T-helper 1 cell treated with Interleukin-12 subunit alpha and Interleukin-12 subunit beta and Interleukin-4 antibody, amounts not matched to agents 30 μg/mL and 1 μg/mL, for 36 hours (primary cell): ENCODE measurements at regions not wholly inside any gene's neighbourhood (a gene's known extent, or its start where the extent isn't known, plus 50 kb on each side); places are given as distances from the start of the nearest gene placed in this dataset.

Source experiments
- H3K27ac Mint-ChIP-seq: one replicate; pipeline ENCODE4 v1.8.0; 2021; ENCODE audit warnings: mild to moderate bottlenecking, mixed read lengths
- H3K27me3 Mint-ChIP-seq: one replicate; pipeline ENCODE4 v1.8.0; 2021; ENCODE audit warnings: low read depth, mixed read lengths
- H3K36me3 Mint-ChIP-seq: one replicate; pipeline ENCODE4 v1.8.0; 2021; ENCODE audit warnings: low read depth, mixed read lengths
- H3K4me1 Mint-ChIP-seq: one replicate; pipeline ENCODE4 v1.8.0; 2021; ENCODE audit warnings: low read depth, mixed read lengths
- H3K4me3 Mint-ChIP-seq: one replicate; pipeline ENCODE4 v1.8.0; 2021; ENCODE audit warnings: mild to moderate bottlenecking, moderate library complexity, mixed read lengths
- H3K9me3 Mint-ChIP-seq: one replicate; pipeline ENCODE4 v1.8.0; 2021; ENCODE audit warnings: mixed read lengths

DNA sequence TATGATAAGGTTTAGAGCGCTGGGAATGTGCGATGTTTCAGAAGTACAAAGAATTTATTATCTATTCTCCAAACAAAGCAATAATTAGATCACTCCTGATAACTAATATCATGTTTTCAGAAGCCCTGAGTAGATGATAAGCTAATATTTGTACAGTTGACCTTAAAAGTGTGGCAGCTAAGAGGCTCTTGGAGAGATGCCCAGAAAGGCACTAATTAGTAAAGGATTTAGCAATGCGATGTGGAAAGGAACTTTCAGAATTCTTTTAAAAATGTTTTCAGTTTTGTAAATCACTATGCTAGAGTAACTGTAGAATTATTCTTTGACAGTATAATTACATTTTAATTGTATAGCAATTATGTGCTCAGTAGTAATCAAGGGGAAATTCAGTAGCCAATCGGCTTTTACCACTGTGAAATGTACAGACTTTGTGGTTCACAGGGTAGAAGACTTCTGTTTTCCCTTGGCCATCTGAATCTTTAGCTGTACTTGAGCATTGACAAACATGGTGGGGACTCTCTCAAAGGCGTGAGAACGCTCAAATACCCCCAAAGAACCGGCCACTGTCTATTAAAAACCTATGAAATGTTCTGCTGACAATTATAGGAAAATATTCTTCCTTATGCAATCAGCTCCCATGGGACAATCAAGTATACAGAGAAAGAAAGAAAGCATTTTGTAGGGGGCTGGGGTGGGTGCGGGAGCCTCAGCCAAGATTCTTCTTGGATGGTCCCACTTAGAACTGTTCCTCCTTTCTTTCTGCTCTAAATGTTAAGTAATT is 262.8 kb upstream of the AGAP1 start:
- no peaks in the 10 kb centered on the region for H3K36me3 Mint-ChIP-seq
- H3K27ac Mint-ChIP-seq, result no peak overlapping the region
- no peaks in the 10 kb centered on the region for H3K4me1 Mint-ChIP-seq
- H3K27me3 Mint-ChIP-seq, result peaks cover 4% of the 10 kb centered on the region
- H3K4me3 Mint-ChIP-seq, result no peak overlapping the region
- no peaks in the 10 kb centered on the region for H3K9me3 Mint-ChIP-seq

DNA sequence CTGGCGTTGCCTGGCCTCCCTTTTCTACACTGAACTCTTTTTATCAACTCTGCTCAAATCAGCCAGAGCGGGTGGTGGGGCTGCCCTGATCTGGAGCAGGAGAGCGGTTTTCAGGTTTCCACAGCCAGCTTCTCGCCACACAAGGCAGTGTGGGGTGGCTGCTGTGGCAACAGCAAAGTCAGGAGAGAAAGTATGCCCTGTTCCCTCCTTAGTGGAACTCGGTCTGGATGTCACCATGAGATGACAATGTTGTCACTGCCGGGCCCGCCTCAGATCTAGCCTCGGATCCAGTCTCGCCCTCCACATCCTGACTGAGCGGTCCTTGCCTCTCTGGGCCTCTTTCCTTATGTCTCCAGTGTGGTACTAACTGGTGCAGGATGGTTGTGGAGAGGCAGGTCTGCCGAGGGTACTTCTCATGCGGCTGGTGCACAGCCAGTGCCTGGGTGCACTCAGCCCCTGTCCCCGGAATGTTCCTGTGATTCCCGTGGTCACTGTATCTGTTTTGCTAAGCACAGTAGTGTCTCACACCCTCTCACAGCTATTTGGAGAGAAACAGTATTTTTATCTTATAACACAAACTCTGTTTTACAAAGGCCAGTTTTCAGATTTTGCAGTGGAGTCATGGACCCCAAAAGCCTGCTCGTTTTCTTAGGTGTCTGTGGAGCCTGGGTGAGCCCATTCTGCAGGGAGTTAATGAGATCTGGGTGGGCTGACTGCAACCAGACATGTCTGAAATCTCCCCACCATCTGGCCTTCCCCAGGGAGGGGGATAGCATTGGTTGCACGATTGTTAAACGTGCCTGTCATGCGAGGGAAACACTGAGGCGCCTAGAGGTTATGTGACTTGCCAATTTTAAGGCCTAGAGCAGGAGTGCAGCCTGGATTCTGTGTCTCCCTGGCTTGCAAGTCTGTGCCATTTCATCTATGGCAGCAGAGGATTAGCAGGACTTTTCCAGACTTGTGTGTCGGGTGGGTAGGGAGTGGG is 261.1 kb upstream of the AGAP1 start:
- H3K4me3 Mint-ChIP-seq, result no peak overlapping the region
- no peaks in the 10 kb centered on the region for H3K36me3 Mint-ChIP-seq
- H3K4me1 Mint-ChIP-seq, result no peaks in the 10 kb centered on the region
- H3K9me3 Mint-ChIP-seq, result no peaks in the 10 kb centered on the region
- peaks cover 4% of the 10 kb centered on the region for H3K27me3 Mint-ChIP-seq
- H3K27ac Mint-ChIP-seq, result no peak overlapping the region

DNA sequence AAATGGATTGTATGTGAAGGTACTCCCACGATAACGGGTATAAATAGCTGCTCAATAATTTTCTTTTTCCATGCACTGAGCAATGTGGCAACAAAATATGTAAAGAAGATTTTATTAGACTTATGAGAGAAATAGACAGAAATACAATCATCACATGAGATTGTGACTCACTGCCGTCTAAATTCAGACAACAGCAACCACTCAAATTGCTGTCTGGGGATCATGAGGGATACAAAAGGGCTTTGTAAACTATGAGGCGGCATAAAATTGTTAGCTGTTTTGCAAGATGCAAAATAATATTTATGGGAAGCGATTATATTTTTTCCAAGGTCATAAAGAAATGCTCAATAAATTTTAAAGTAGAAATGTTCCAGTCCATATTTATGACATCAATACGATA is 259.1 kb upstream of the AGAP1 start:
- no peaks in the 10 kb centered on the region for H3K9me3 Mint-ChIP-seq
- no peaks in the 10 kb centered on the region for H3K4me1 Mint-ChIP-seq
- H3K4me3 Mint-ChIP-seq, result no peak overlapping the region
- no peaks in the 10 kb centered on the region for H3K36me3 Mint-ChIP-seq
- no peak overlapping the region for H3K27ac Mint-ChIP-seq
- H3K27me3 Mint-ChIP-seq, result peaks cover 4% of the 10 kb centered on the region

DNA sequence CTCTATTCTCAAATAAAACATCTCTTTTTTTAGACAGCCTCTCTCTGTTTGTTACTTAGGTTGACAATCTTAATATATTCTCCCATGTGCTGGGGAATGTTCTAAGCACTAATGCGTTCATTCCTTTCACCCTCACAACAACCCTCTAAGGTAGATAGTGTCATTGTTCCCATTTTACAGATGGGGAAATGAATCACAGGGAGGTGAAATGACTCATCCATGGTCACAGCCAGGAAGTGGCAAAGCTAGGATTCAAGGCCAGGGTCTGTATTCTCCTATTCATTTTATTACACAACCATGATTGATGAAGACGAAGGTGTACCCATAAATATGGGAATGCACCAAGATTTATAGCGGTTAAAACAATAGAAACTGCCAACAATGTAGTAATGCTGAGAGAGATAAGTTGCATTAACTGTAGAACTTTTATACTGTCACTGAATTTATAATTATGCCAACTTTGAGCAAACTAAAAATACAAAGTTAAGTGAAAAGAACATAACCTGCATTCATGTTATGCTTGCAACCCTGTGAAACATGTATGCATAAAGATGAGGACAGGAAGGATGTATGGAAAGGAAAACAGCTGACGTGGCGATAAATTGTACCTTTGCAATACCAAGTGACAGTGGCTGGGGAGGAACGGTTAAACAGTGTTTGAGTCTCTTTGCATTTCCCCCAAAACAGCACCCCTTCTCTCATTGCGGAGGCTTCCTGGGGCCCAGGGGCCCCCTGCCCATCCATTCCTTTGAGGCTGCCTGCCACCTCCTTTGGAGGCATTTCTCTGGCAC is 257.7 kb upstream of the AGAP1 start:
- Mint-ChIP-seq H3K27ac (no peak overlapping the region), H3K4me3 (no peak overlapping the region), H3K4me1 (no peaks in the 10 kb centered on the region), H3K9me3 (no peaks in the 10 kb centered on the region), H3K27me3 (no peaks in the 10 kb centered on the region), H3K36me3 (no peaks in the 10 kb centered on the region)

DNA sequence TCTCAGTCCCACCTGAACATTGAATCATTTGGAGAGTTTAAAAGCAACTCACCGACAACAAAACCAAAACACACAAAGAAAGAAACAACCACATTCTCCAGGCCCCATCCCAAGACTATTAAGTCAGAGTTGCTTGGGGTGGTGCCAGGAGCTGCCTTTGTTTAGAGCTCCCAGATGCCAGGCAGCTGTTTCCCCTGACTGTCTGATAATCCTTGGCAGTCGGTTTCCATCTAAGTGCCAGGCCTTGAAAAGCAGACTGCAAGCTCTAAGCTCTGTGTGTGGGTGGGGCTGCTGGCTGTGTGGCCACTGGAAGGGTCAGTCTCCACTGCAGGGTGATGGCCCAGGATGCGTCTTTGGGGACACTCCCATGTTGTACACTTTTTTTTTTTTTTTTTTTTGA is 255.3 kb upstream of the AGAP1 start:
- Mint-ChIP-seq H3K27ac (no peak overlapping the region), H3K36me3 (no peaks in the 10 kb centered on the region), H3K9me3 (no peaks in the 10 kb centered on the region), H3K27me3 (no peaks in the 10 kb centered on the region), H3K4me1 (no peaks in the 10 kb centered on the region), H3K4me3 (no peak overlapping the region)

DNA sequence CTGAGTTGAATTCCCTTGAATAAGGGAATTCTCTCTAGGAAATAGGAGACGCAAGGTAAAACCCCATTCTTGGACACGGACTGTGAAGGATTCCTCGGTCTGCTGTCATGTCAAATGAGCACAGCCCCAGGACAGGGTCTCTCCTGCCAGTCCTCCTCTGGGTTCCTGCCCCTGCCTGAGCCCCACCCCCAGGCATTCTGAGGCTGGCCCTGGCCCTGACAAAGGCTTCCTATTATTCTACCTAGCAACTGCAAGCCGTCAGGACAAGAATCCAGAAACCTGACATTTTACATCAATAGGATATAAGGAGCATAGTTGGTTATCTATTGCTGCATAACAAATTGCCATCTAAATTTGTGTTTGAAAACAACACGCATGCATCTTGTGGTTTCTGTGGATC is 253.3 kb upstream of the AGAP1 start:
- Mint-ChIP-seq H3K36me3 (no peaks in the 10 kb centered on the region), H3K4me1 (no peaks in the 10 kb centered on the region), H3K4me3 (no peak overlapping the region), H3K27ac (no peak overlapping the region), H3K27me3 (no peaks in the 10 kb centered on the region), H3K9me3 (no peaks in the 10 kb centered on the region)

DNA sequence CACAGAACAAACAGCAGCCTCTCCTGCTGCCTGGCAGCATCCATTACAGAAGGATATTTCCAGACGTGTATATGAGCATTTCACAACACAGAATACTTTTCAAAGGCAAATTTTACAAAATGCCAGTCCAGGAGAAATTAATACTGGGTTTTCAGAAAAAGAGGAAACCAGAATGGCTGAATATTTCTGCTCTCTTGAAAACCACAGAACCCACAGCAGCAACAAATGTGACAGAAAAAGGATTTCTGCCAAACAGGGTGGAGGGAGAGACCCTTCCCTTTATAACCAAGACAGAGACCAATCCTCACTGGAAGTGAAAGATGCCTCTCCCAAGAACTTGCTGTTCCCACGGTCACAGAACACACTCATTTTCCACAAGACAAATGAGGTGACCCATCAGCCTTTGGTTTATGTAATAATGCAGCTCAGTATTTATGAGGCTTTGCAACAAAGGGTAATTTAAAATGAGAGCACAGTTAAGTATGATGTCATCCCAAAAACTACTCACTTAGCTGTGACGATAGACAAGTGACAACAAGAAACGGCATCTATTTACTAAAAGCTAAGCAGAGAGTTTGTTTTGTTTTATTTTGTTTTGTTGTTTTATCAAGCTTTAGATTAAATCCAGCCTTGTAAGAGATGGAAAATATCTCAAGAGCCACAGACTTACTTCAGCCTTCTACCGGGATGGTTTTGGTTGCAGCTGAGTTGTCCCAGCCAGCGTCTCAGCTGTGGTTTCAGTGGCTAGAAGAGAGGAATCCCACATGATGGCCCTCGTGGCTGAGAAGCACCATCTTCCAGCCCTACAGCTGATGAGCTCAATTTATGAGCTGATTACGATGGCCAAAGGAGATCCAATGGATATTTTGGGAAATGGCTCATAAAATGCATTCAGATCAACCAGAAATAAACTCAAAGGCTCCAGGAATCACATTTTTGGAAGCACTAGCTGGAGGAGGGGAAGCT is 249.3 kb upstream of the AGAP1 start:
- Mint-ChIP-seq H3K4me3 (no peak overlapping the region), H3K4me1 (no peaks in the 10 kb centered on the region), H3K36me3 (no peaks in the 10 kb centered on the region), H3K27me3 (peaks cover 3% of the 10 kb centered on the region), H3K27ac (no peak overlapping the region), H3K9me3 (no peaks in the 10 kb centered on the region)

DNA sequence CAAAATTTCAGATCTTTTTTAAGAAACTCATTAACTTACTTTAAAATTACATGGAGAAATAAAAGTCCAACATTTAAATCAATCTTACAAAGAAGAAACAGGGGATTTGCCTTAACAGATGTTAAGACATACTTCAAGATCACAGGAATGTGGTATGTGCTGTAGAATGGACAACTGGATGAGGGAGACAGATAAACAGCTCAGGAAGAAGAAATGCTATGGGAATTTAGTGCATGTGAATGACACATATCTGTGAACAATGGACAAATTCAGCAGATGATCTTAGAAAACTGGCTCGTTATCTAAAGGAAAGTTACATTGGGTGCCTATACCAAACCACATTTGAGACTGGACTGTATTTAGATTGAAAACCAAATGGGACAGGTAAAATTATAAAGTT is 246.8 kb upstream of the AGAP1 start:
- Mint-ChIP-seq H3K27me3 (peaks cover 3% of the 10 kb centered on the region), H3K36me3 (no peaks in the 10 kb centered on the region), H3K27ac (no peak overlapping the region), H3K9me3 (no peaks in the 10 kb centered on the region), H3K4me1 (no peaks in the 10 kb centered on the region), H3K4me3 (no peak overlapping the region)

DNA sequence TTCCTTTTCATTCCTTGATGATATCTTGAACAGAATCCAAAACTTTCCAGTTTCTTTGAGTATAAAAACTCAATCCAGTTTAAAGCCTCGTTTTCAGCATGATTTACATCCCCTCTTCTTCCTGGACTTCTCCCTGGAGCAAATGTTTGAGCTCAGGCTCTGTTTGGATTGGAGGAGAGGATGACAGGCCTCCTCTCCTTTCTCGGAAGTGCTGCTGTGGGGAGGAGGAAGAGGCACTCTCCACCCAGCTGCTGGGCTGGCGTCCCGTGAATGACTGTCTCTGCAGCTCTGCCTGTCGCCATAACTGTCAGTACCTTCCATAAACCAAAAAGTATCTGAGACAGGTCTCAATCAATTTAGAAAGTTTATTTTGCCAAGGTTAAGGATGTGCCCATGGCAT is 238.2 kb upstream of the AGAP1 start:
- peaks cover 20% of the 10 kb centered on the region for H3K27me3 Mint-ChIP-seq
- H3K27ac Mint-ChIP-seq, result no peak overlapping the region
- no peaks in the 10 kb centered on the region for H3K9me3 Mint-ChIP-seq
- no peaks in the 10 kb centered on the region for H3K36me3 Mint-ChIP-seq
- no peaks in the 10 kb centered on the region for H3K4me1 Mint-ChIP-seq
- H3K4me3 Mint-ChIP-seq, result no peak overlapping the region

DNA sequence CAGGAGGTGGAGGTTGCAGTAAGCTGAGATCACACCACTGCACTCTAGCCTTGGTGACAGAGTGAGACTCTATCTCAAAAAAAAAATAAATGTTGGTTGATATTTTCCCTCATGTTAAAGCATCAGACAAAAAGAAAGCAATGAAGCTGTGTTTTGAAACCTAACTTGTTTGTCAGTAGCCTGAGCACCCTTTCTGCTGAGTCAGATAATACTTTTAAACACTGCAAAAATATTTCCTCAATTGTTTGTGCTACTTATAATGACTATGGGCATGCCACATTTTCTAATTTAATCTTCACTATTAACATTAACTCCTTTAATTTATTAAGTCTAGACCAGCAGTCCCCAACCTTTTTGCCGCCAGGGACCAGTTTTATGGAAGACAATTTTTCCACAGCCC is 236.3 kb upstream of the AGAP1 start:
- Mint-ChIP-seq H3K36me3 (no peaks in the 10 kb centered on the region), H3K27ac (no peak overlapping the region), H3K27me3 (peaks cover 23% of the 10 kb centered on the region)

DNA sequence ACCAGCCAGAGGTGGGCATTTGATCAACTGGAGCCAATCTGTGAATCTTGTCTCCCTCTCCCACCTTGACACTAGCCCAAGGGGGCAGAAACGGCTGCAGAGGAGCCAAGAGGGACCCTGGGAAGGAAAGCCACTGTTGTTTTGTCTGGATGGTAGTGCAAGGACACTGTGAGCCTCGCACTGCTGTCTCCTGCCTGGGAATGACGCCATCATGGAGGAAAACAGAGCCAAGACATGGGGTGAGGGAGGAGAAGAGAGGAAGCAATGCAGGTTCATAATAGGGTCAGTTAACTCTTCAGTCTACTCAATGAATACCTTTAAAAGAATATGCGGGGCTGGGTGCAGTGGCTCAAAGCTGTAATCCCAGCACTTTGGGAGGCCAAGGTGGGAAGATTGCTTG is 231.1 kb upstream of the AGAP1 start:
- no peaks in the 10 kb centered on the region for H3K36me3 Mint-ChIP-seq
- H3K27me3 Mint-ChIP-seq, result peaks cover 28% of the 10 kb centered on the region
- no peak overlapping the region for H3K27ac Mint-ChIP-seq
- no peaks in the 10 kb centered on the region for H3K4me1 Mint-ChIP-seq
- H3K4me3 Mint-ChIP-seq, result no peak overlapping the region
- H3K9me3 Mint-ChIP-seq, result no peaks in the 10 kb centered on the region

More for the DNA sequence above, 236.3 kb upstream of the AGAP1 start:
- Mint-ChIP-seq H3K4me1 (no peaks in the 10 kb centered on the region), H3K4me3 (no peak overlapping the region), H3K9me3 (no peaks in the 10 kb centered on the region)

DNA sequence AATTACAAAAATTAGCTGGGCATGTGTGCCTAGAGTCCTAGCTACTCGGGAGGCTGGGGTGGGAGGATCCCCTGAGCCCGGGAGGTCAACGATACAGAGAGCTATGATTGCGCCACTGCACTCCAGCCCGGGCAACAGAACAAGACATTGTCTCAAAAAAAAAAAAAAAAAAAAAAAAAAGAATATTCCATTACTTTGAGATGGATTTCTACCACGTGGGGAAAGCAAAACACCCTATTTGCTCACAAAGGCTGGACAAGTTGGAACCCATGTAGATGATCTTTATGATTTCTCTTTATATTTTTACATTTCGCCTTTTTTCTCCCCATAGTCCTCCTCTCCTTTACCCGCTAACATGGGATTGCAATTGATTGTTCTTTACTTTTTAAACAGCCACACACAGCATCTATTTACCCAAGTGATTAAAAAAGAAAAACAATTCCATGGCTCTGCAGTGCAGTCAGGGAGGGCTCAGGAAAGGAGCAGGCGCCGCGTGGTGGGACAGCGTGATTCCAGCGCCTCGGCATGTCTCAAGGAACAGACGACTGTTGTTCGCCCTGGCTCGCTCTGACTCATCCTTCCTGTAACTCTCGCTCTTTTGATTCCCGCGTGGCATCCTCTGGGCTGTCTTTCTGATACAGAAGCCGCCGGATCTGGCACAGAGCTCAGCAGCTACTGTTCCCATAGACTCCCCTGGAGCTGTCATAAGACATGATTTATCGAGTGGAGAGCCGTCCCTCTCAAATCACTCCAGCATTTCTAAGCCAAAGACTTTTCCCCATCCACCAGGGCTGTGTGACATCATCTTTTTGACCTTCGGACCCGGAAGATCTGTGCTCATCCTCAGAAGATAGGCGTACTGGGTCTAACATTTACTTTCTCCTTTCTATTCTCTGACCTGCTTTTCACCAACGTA is 230.4 kb upstream of the AGAP1 start:
- Mint-ChIP-seq H3K4me1 (no peaks in the 10 kb centered on the region), H3K9me3 (no peaks in the 10 kb centered on the region), H3K27me3 (peaks cover 35% of the 10 kb centered on the region), H3K36me3 (no peaks in the 10 kb centered on the region), H3K27ac (no peak overlapping the region), H3K4me3 (no peak overlapping the region)

DNA sequence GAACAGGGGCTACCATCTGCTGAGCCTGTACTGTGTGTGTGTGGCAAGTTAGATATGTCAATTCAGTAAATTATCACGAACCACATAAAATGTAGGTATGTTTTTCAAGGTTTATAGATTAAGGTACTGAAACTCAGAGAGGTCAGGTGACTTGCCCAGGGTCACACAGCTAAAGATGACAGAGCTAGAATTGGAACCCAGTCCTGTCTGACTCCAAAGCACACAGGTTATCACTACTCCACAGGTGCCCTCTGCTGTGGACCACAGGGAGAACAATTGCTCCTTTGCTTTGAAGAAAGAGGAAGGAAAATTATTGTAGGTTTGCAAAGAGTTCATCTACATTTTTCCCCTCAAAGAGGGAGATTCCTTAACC is 229.7 kb upstream of the AGAP1 start:
- Mint-ChIP-seq H3K4me3 (no peak overlapping the region), H3K27ac (no peak overlapping the region), H3K9me3 (no peaks in the 10 kb centered on the region), H3K27me3 (peaks cover 40% of the 10 kb centered on the region), H3K36me3 (no peaks in the 10 kb centered on the region), H3K4me1 (no peaks in the 10 kb centered on the region)
